Spleen (tissue), 11 donors: ENCODE measurements at regions not wholly inside any gene's neighbourhood (a gene's known extent, or its start where the extent isn't known, plus 50 kb on each side); places are given as distances from the start of the nearest gene placed in this dataset.

ENCODE experiments used
- DNase-seq: peaks from one replicate; pipeline ENCODE4 v3.0.0-alpha.2; 2020
- H3K27ac ChIP-seq, 8 donors: fragments of 200-600 bp; sonication (generic) in 7 of 8; 1 replicate in 4 of 8; 2 replicates in 4 of 8; pipeline versions ENCODE4 v1.5.0 to v1.8.0; 2016 to 2021; ENCODE audit warnings: inconsistent platforms in 4 of 8, mild to moderate bottlenecking in 4 of 8, moderate library complexity in 1 of 8
- H3K27me3 ChIP-seq, 7 donors: fragments of 200-600 bp; sonication (generic) in 6 of 7; replicated peaks in 1 of 7; 1 replicate in 4 of 7; 2 replicates in 3 of 7; pipeline versions ENCODE4 v1.5.0 to v1.8.0; 2016 to 2021; ENCODE audit warnings: inconsistent platforms in 3 of 7, mild to moderate bottlenecking in 1 of 7
- H3K36me3 ChIP-seq, 6 donors: fragments of 200-600 bp; sonication (generic) in 5 of 6; 1 replicate in 4 of 6; 2 replicates in 2 of 6; pipeline versions ENCODE4 v1.5.0 to v1.8.0; 2016 to 2021; ENCODE audit warnings: inconsistent platforms in 2 of 6
- H3K4me1 ChIP-seq, 6 donors: fragments of 200-600 bp; sonication (generic) in 5 of 6; 1 replicate in 3 of 6; 2 replicates in 3 of 6; pipeline versions ENCODE4 v1.5.0 to v1.8.0; 2016 to 2021; ENCODE audit warnings: inconsistent platforms in 3 of 6
- H3K4me3 ChIP-seq, 8 donors: fragments of 200-600 bp; sonication (generic) in 7 of 8; 1 replicate in 4 of 8; 2 replicates in 4 of 8; pipeline versions ENCODE4 v1.5.0 to v1.8.0; 2016 to 2021; ENCODE audit warnings: inconsistent platforms in 4 of 8, mild to moderate bottlenecking in 4 of 8, moderate library complexity in 2 of 8
- H3K9me3 ChIP-seq, 8 donors: fragments of 200-600 bp; sonication (generic) in 7 of 8; 1 replicate in 4 of 8; 2 replicates in 4 of 8; pipeline versions ENCODE4 v1.5.0 to v1.8.0; 2016 to 2021; ENCODE audit warnings: inconsistent platforms in 4 of 8
- CTCF ChIP-seq, 11 experiments: fragments of 200-600 bp in 7 of 11; fragments of 450-650 bp in 4 of 11; sonication (generic) in 4 of 11; IDR thresholded peaks in 8 of 11; conservative IDR thresholded peaks in 3 of 11; 1 replicate in 7 of 11; 2 replicates in 4 of 11; pipeline versions ENCODE4 v1.4.0 to v1.8.0; 2016 to 2021; ENCODE audit warnings: antibody characterized with exemption in 11 of 11, inconsistent platforms in 4 of 11, mild to moderate bottlenecking in 1 of 11
- POLR2A ChIP-seq, 3 donors: fragments of 450-650 bp; IDR thresholded peaks; one replicate each; pipeline ENCODE4 v1.5.1; 2017; ENCODE audit warnings: antibody characterized with exemption in 3 of 3, mild to moderate bottlenecking in 1 of 3
- POLR2AphosphoS5 ChIP-seq, 3 donors: sonication (generic); formaldehyde crosslinking; IDR thresholded peaks; one replicate each; pipeline ENCODE4 v1.5.1; 2017; ENCODE audit warnings: antibody characterized with exemption in 3 of 3
- WGBS, 5 donors: extraction: QIAGEN DNeasy Blood & Tissue Kit in 3 of 5; methylation state at CpG; one replicate each; pipeline versions ENCODE4 v1.1.5 to v1.1.7; 2013 to 2018; 5-methylcytosine and 5-hydroxymethylcytosine counted together
- intact Hi-C: fragments of 100-400 bp; cut with DNase I; formaldehyde crosslinking; loops from one replicate; pipeline ENCODE4 v1.15.0; 2023; ENCODE audit warnings: low total_unique reads
- donor health status: healthy with polysubstance abuse.
- donor health status: DM: no; HTN: no; CAD: no; lungs with moderate emphysema.
- donor health status: DM: no; HTN: no; CAD: no.
- donor health status: Bipolar disorder and iron deficiency.
- donor health status: healthy.
- donor health status: DM: no; HTN: no; CAD: no.
- donor health status: DM: yes; HTN: yes; CAD: no.

GRCh38 chr2:56540916-56541315 is 357.1 kb downstream of the CCDC85A start:
- intact Hi-C loops: no loop called here
- no peak for TF ChIP-seq POLR2AphosphoS5 (IDR thresholded peaks at IDR 0.05)
- TF ChIP-seq CTCF (IDR thresholded peaks at IDR 0.05 in 8 of 11, conservative IDR thresholded peaks at IDR 0.05 in 3 of 11): no peak
- TF ChIP-seq POLR2A (IDR thresholded peaks at IDR 0.05): no peak
- no peak overlapping the region for H3K27ac ChIP-seq
- no peaks in the 10 kb centered on the region for H3K4me1 ChIP-seq
- no peak for DNase-seq
- H3K27me3 ChIP-seq: no peaks in the 10 kb centered on the region
- peaks cover 0 to 17% (median 10%) of the 10 kb centered on the region in 8 donors for H3K9me3 ChIP-seq
- 27 to 79% (median 32%) methylated on average over 4 of the region's 4 CpGs for WGBS, 5 donors
- no peak overlapping the region for H3K4me3 ChIP-seq
- no peaks in the 10 kb centered on the region for H3K36me3 ChIP-seq

GRCh38 chr2:56542213-56542612 is 358.4 kb downstream of the CCDC85A start:
- intact Hi-C loops: no loop called here
- TF ChIP-seq CTCF (IDR thresholded peaks at IDR 0.05 in 8 of 11, conservative IDR thresholded peaks at IDR 0.05 in 3 of 11) (no peak), POLR2AphosphoS5 (IDR thresholded peaks at IDR 0.05) (no peak), POLR2A (IDR thresholded peaks at IDR 0.05) (no peak)
- Histone ChIP-seq H3K4me1 (no peaks in the 10 kb centered on the region), H3K4me3 (no peak overlapping the region), H3K36me3 (no peaks in the 10 kb centered on the region), H3K27ac (no peak overlapping the region), H3K9me3 (peaks cover 0 to 19% (median 10%) of the 10 kb centered on the region in 8 donors), H3K27me3 (no peaks in the 10 kb centered on the region)
- no peak for DNase-seq

- H3K9me3 ChIP-seq: no peaks in the 10 kb centered on the region
- intact Hi-C loops: no loop called here
- no peaks in the 10 kb centered on the region for H3K4me1 ChIP-seq
- H3K36me3 ChIP-seq: no peaks in the 10 kb centered on the region
- H3K4me3 ChIP-seq: no peak overlapping the region
- TF ChIP-seq POLR2A (IDR thresholded peaks at IDR 0.05) (no peak), POLR2AphosphoS5 (IDR thresholded peaks at IDR 0.05) (no peak), CTCF (IDR thresholded peaks at IDR 0.05 in 8 of 11, conservative IDR thresholded peaks at IDR 0.05 in 3 of 11) (no peak)
- no peak overlapping the region for H3K27ac ChIP-seq
- WGBS, 5 donors: 60 to 98% (median 78%) methylated on average over 2 of the region's 2 CpGs
- H3K27me3 ChIP-seq: no peaks in the 10 kb centered on the region
- no peak for DNase-seq
Observed at GRCh38 chr2:56565143-56565542, 381.4 kb downstream of the CCDC85A start.

- H3K27me3 ChIP-seq: no peaks in the 10 kb centered on the region
- no peaks in the 10 kb centered on the region for H3K4me1 ChIP-seq
- intact Hi-C loops: no loop called here
- H3K9me3 ChIP-seq: peaks cover 0 to 17% (median 12%) of the 10 kb centered on the region in 8 donors
- WGBS, 5 donors: 62 to 84% (median 76%) methylated on average over 3 of the region's 3 CpGs
- DNase-seq: no peak
- no peak overlapping the region for H3K4me3 ChIP-seq
- no peak overlapping the region for H3K27ac ChIP-seq
- H3K36me3 ChIP-seq: no peaks in the 10 kb centered on the region
- no peak for TF ChIP-seq CTCF (IDR thresholded peaks at IDR 0.05 in 8 of 11, conservative IDR thresholded peaks at IDR 0.05 in 3 of 11)
- TF ChIP-seq POLR2AphosphoS5 (IDR thresholded peaks at IDR 0.05): no peak
- no peak for TF ChIP-seq POLR2A (IDR thresholded peaks at IDR 0.05)
Observed at GRCh38 chr2:56571074-56571473, 387.3 kb downstream of the CCDC85A start.
